ENCODE measurements at regions not wholly inside any gene's neighbourhood (a gene's known extent, or its start where the extent isn't known, plus 50 kb on each side); places are given as distances from the start of the nearest gene placed in this dataset.

- no peak for TF ChIP-seq CTCF (IDR thresholded peaks at IDR 0.05)
- TF ChIP-seq POLR2AphosphoS5 (IDR thresholded peaks at IDR 0.05): no peak
Observed at GRCh38 chr16:5671421-5671820, 573.8 kb upstream of the EEF2KMT start.
